ENCODE measurements at regions not wholly inside any gene's neighbourhood (a gene's known extent, or its start where the extent isn't known, plus 50 kb on each side); places are given as distances from the start of the nearest gene placed in this dataset.

- no peak overlapping the region for H3K27ac ChIP-seq (ENCODE audit: extremely low read length, insufficient read depth, low read length)
- 68% methylated on average over 12 of the region's 12 CpGs for WGBS (ENCODE audit: low lambda C conversion rate)
- H3K36me3 ChIP-seq (replicated peaks in 1 of 2; ENCODE audit: control insufficient read depth in 1 of 2, insufficient read depth in 2 of 2, low read length in 2 of 2): no peaks in the 10 kb centered on the region
- no peak for TF ChIP-seq ASH2L (IDR thresholded peaks at IDR 0.05; ENCODE audit: insufficient read length, low read depth, low read length)
- TF ChIP-seq ZBTB33 (CRISPR knock-in tag; IDR thresholded peaks at IDR 0.05): peak; percentile 76; the same call in 1 of the 2 replicates
- TF ChIP-seq ZNF263 (CRISPR knock-in tag; IDR thresholded peaks at IDR 0.05): peak; percentile 66; the same call in 1 of the 2 replicates
- H3K4me1 ChIP-seq (ENCODE audit: insufficient read depth, low read length): peaks cover 34% of the 10 kb centered on the region
- FAIRE-seq (no peak), ATAC-seq (no peak), DNase-seq (ENCODE audit: low spot score) (no peak)
- H3K79me2 ChIP-seq (ENCODE audit: insufficient read depth, low read length): no peaks in the 10 kb centered on the region
- intact Hi-C loops (cut with micrococcal nuclease; ENCODE audit: unreplicated experiment) (no loop called here), in situ Hi-C loops (cut with HindIII; ENCODE audit: extremely low pct_ligation_motif_present, low pct_unique_long_range_greater_than_20kb) (no loop called here)
- H4K20me1 ChIP-seq (ENCODE audit: insufficient read depth, low read length): no peaks in the 10 kb centered on the region
- no peaks in the 10 kb centered on the region for H3K9me3 ChIP-seq (ENCODE audit: low read length)
- POLR2A ChIA-PET: interaction anchor here (0.7 kb wide), 1 partner anchor 25 kb away, joined by 3 read pairs; no protein-coding TSS in a partner anchor
- H3K9ac ChIP-seq (ENCODE audit: insufficient read depth, low read depth, low read length): no peak overlapping the region
- no peak overlapping the region for H2AFZ ChIP-seq (ENCODE audit: low read length)
- BruUV-seq (replicated peaks): no TSS peak
- no peak overlapping the region for H3K4me2 ChIP-seq (ENCODE audit: low read depth, low read length)
- CTCF ChIA-PET (ENCODE audit: low intra/inter-chr PET ratio, low total read pairs): no interaction called here
- H3K27me3 ChIP-seq (ENCODE audit: control insufficient read depth in 1 of 2, insufficient read depth in 2 of 2, low read length in 2 of 2): no peaks in the 10 kb centered on the region
- no peak overlapping the region for H3K4me3 ChIP-seq (replicated peaks in 1 of 3; ENCODE audit: insufficient read depth in 1 of 3, low read depth in 2 of 3, low read length in 3 of 3)
Measured at GRCh38 chr6:167701010-167701409, 125.7 kb upstream of the AFDN start.

GRCh38 chr6:167702241-167702827 lies 124.4 kb upstream of the AFDN start:
- no peaks in the 10 kb centered on the region for H3K9me3 ChIP-seq (ENCODE audit: low read length)
- no peak overlapping the region for H3K4me3 ChIP-seq (replicated peaks in 1 of 3; ENCODE audit: insufficient read depth in 1 of 3, low read depth in 2 of 3, low read length in 3 of 3)
- TF ChIP-seq ETV6 (CRISPR knock-in tag; conservative IDR thresholded peaks at IDR 0.05) (no peak), SMC3 (IDR thresholded peaks at IDR 0.05; ENCODE audit: low read length) (no peak), EZH2 (conservative IDR thresholded peaks at IDR 0.05; ENCODE audit: low read depth, low read length) (no peak)
- H3K27me3 ChIP-seq (ENCODE audit: control insufficient read depth in 1 of 2, insufficient read depth in 2 of 2, low read length in 2 of 2): no peaks in the 10 kb centered on the region
- H3K27ac ChIP-seq (ENCODE audit: extremely low read length, insufficient read depth, low read length): no peak overlapping the region
- H3K9ac ChIP-seq (ENCODE audit: insufficient read depth, low read depth, low read length): no peak overlapping the region
- H3K4me2 ChIP-seq (ENCODE audit: low read depth, low read length): no peak overlapping the region
- ChIA-PET POLR2A (no interaction called here), CTCF (ENCODE audit: low intra/inter-chr PET ratio, low total read pairs) (no interaction called here)
- no TSS peak for BruUV-seq (replicated peaks)
- 87% methylated on average over 8 of the region's 8 CpGs for WGBS (ENCODE audit: low lambda C conversion rate)
- in situ Hi-C loops (cut with HindIII; ENCODE audit: extremely low pct_ligation_motif_present, low pct_unique_long_range_greater_than_20kb): no loop called here
- peaks cover 47% of the 10 kb centered on the region for H3K4me1 ChIP-seq (ENCODE audit: insufficient read depth, low read length)
- H2AFZ ChIP-seq (ENCODE audit: low read length): no peak overlapping the region
- DNase-seq (ENCODE audit: low spot score): no peak
- H4K20me1 ChIP-seq (ENCODE audit: insufficient read depth, low read length): no peaks in the 10 kb centered on the region
- intact Hi-C loops (cut with micrococcal nuclease; ENCODE audit: unreplicated experiment): no loop called here
- H3K36me3 ChIP-seq (replicated peaks in 1 of 2; ENCODE audit: control insufficient read depth in 1 of 2, insufficient read depth in 2 of 2, low read length in 2 of 2): no peaks in the 10 kb centered on the region
- ATAC-seq: no peak
- no peak for FAIRE-seq
- H3K79me2 ChIP-seq (ENCODE audit: insufficient read depth, low read length): no peaks in the 10 kb centered on the region
